ENCODE measurements at regions not wholly inside any gene's neighbourhood (a gene's known extent, or its start where the extent isn't known, plus 50 kb on each side); places are given as distances from the start of the nearest gene placed in this dataset.

- TF ChIP-seq CTCF (IDR thresholded peaks at IDR 0.05) (no peak), EP300 (IDR thresholded peaks at IDR 0.05) (no peak), POLR2AphosphoS5 (IDR thresholded peaks at IDR 0.05) (no peak), POLR2A (IDR thresholded peaks at IDR 0.05) (no peak)
Measured at GRCh38 chr5:73373814-73374510, 74.6 kb downstream of the FOXD1 start.
